Right lobe of liver (tissue), 4 donors: ENCODE measurements at regions not wholly inside any gene's neighbourhood (a gene's known extent, or its start where the extent isn't known, plus 50 kb on each side); places are given as distances from the start of the nearest gene placed in this dataset.

Experiments used
- CTCF ChIP-seq, 4 donors: fragments of 200-600 bp in 3 of 4; fragments of 450-650 bp in 1 of 4; IDR thresholded peaks; one replicate each; pipeline versions ENCODE4 v1.5.1 to v1.8.0; 2016 to 2022; ENCODE audit warnings: antibody characterized with exemption in 4 of 4, mild to moderate bottlenecking in 2 of 4
- POLR2A ChIP-seq: fragments of 450-650 bp; IDR thresholded peaks from one replicate; pipeline ENCODE4 v1.6.1; 2017; ENCODE audit warnings: antibody characterized with exemption, mild to moderate bottlenecking
- donor health status: DM: no; HTN: no; CAD: no.
- donor health status: DM: no; HTN: no; CAD: no.
- donor health status: DM: no; HTN: yes; CAD: no.

GRCh38 chr4:180341926-180342325, 1901.3 kb upstream of the TENM3 start:
- no peak for TF ChIP-seq CTCF (IDR thresholded peaks at IDR 0.05)
- TF ChIP-seq POLR2A = no peak
